ENCODE measurements at regions not wholly inside any gene's neighbourhood (a gene's known extent, or its start where the extent isn't known, plus 50 kb on each side); places are given as distances from the start of the nearest gene placed in this dataset.

DNA sequence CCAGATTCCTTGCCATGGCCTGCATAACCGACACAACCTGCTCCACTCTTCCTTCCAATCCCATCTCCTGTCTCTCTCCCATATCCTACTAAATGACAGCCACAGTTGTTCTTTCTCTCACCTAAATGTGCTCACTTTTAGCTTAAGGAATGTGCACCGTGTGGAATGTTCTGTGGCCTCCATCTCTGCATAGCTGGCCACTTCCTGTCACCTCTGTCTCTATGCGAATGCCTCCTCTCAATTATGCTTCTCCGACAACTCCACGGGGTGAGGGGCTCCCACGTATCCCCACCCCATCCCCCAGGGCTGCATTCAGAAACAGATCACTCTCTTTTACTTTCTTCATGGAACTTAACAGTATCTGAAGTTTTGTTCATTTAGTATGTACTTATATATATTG lies 110.7 kb downstream of the RAB18 start:
- H3K27me3 ChIP-seq = no peaks in the 10 kb centered on the region
- WGBS, 2 donors = 29 to 37% methylated on average over 6 of the region's 6 CpGs
- no peak overlapping the region for H3K27ac ChIP-seq
- no peaks in the 10 kb centered on the region for H3K36me3 ChIP-seq (replicated peaks in 1 of 2; ENCODE audit: insufficient read depth in 1 of 2, low read depth in 2 of 2)
- TF ChIP-seq, protein P1, sequence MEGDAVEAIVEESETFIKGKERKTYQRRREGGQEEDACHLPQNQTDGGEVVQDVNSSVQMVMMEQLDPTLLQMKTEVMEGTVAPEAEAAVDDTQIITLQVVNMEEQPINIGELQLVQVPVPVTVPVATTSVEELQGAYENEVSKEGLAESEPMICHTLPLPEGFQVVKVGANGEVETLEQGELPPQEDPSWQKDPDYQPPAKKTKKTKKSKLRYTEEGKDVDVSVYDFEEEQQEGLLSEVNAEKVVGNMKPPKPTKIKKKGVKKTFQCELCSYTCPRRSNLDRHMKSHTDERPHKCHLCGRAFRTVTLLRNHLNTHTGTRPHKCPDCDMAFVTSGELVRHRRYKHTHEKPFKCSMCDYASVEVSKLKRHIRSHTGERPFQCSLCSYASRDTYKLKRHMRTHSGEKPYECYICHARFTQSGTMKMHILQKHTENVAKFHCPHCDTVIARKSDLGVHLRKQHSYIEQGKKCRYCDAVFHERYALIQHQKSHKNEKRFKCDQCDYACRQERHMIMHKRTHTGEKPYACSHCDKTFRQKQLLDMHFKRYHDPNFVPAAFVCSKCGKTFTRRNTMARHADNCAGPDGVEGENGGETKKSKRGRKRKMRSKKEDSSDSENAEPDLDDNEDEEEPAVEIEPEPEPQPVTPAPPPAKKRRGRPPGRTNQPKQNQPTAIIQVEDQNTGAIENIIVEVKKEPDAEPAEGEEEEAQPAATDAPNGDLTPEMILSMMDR (IDR thresholded peaks at IDR 0.05) = no peak
- no peak for TF ChIP-seq POLR2A (IDR thresholded peaks at IDR 0.05)
- DNase-seq (no peak), ATAC-seq (no peak)
- no peaks in the 10 kb centered on the region for H3K9me3 ChIP-seq
- intact Hi-C loops (cut with DNase I) = no loop called here
- H3K4me3 ChIP-seq = no peak overlapping the region
- H3K4me1 ChIP-seq = no peaks in the 10 kb centered on the region

DNA sequence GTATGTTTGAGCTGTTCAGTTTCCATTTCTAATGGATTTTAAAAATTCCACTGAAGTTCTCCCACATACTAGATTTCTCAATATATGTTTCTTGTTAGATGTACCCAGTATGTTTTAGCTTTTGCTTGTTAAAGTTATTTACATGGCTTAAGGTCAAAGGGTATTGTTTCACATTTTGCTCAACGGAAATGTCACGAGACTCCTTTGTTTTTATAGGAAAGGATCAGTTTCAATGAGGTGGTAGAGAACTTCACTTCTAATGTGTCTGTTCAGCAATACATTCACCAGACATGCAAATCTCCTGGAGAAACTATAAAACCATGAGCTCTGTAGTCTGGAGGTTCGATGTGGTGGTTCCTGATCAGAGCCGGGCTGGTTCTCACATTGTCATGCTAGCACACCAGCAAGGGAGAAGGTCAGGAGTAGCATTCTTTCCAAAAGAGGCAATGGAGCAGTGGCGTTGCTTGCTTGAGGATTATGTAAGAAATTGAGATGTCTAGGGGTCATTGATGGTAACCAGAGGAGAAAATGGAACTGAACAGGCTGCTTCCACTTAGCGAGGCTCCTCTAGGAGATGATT lies 114.0 kb downstream of the RAB18 start:
- ATAC-seq = no peak
- 69 to 70% methylated on average over 6 of the region's 6 CpGs for WGBS, 2 donors
- no peak for DNase-seq
- Histone ChIP-seq H3K27ac (no peak overlapping the region), H3K4me1 (no peaks in the 10 kb centered on the region), H3K27me3 (no peaks in the 10 kb centered on the region), H3K36me3 (replicated peaks in 1 of 2; ENCODE audit: insufficient read depth in 1 of 2, low read depth in 2 of 2) (no peaks in the 10 kb centered on the region), H3K9me3 (no peaks in the 10 kb centered on the region), H3K4me3 (no peak overlapping the region)
- TF ChIP-seq, protein P1 (IDR thresholded peaks at IDR 0.05) = no peak
- no peak for TF ChIP-seq POLR2A (IDR thresholded peaks at IDR 0.05)
- intact Hi-C loops (cut with DNase I) = no loop called here

- no peaks in the 10 kb centered on the region for H3K36me3 ChIP-seq (replicated peaks in 1 of 2; ENCODE audit: insufficient read depth in 1 of 2, low read depth in 2 of 2)
- no peak for DNase-seq
- no peak overlapping the region for H3K27ac ChIP-seq
- 71 to 78% methylated on average over 10 of the region's 10 CpGs for WGBS, 2 donors
- ATAC-seq = no peak
- H3K4me1 ChIP-seq = no peaks in the 10 kb centered on the region
- intact Hi-C loops (cut with DNase I) = no loop called here
- TF ChIP-seq POLR2A (IDR thresholded peaks at IDR 0.05) = no peak
- TF ChIP-seq, protein P1 (IDR thresholded peaks at IDR 0.05) = no peak
- H3K27me3 ChIP-seq = no peaks in the 10 kb centered on the region
- no peak overlapping the region for H3K4me3 ChIP-seq
- H3K9me3 ChIP-seq = no peaks in the 10 kb centered on the region
These were observed 114.8 kb downstream of the RAB18 start for GRCh38 chr10:27618906-27619305.

- no peaks in the 10 kb centered on the region for H3K9me3 ChIP-seq
- intact Hi-C loops (cut with DNase I) = no loop called here
- H3K4me3 ChIP-seq = no peak overlapping the region
- H3K36me3 ChIP-seq (replicated peaks in 1 of 2; ENCODE audit: insufficient read depth in 1 of 2, low read depth in 2 of 2) = no peaks in the 10 kb centered on the region
- H3K4me1 ChIP-seq = no peaks in the 10 kb centered on the region
- H3K27me3 ChIP-seq = no peaks in the 10 kb centered on the region
- no peak for ATAC-seq
- no peak overlapping the region for H3K27ac ChIP-seq
- TF ChIP-seq POLR2A (IDR thresholded peaks at IDR 0.05) = no peak
- TF ChIP-seq, protein P1 (IDR thresholded peaks at IDR 0.05) = no peak
- WGBS, 2 donors = 77 to 87% methylated on average over 4 of the region's 4 CpGs
- no peak for DNase-seq
These were observed 115.2 kb downstream of the RAB18 start for GRCh38 chr10:27619329-27619728.

Measured in body of pancreas (tissue), 4 donors.